Non-pigmented ciliary epithelial cell (primary cell): ENCODE measurements at regions not wholly inside any gene's neighbourhood (a gene's known extent, or its start where the extent isn't known, plus 50 kb on each side); places are given as distances from the start of the nearest gene placed in this dataset.

Experiments used
- DNase-seq: peaks from one replicate; pipeline ENCODE4 v3.0.0-alpha.2; 2010; ENCODE audit warnings: low read depth

GRCh38 chr9:81390792-81391456, 298.4 kb downstream of the TLE1 start:
- DNase-seq, result no peak

GRCh38 chr9:81389569-81389993, 299.8 kb downstream of the TLE1 start:
- DNase-seq, result peak; percentile 98

GRCh38 chr9:81388831-81389230, 300.5 kb downstream of the TLE1 start:
- no peak for DNase-seq

- no peak for DNase-seq
These were observed 301.8 kb downstream of the TLE1 start for GRCh38 chr9:81387360-81388106.

GRCh38 chr9:81384911-81385310, 304.4 kb downstream of the TLE1 start:
- DNase-seq, result no peak

GRCh38 chr9:81382281-81382680, 307.1 kb downstream of the TLE1 start:
- no peak for DNase-seq

- DNase-seq, result no peak
These were observed 307.7 kb downstream of the TLE1 start for GRCh38 chr9:81381694-81382093.

- DNase-seq, result no peak
These were observed 308.6 kb downstream of the TLE1 start for GRCh38 chr9:81380504-81381359.

GRCh38 chr9:81379655-81380054, 309.7 kb downstream of the TLE1 start:
- no peak for DNase-seq

- no peak for DNase-seq
These were observed 311.4 kb downstream of the TLE1 start for GRCh38 chr9:81377921-81378320.

- no peak for DNase-seq
These were observed 312.0 kb downstream of the TLE1 start for GRCh38 chr9:81377320-81377719.

- no peak for DNase-seq
These were observed 313.9 kb downstream of the TLE1 start for GRCh38 chr9:81375187-81376100.

GRCh38 chr9:81374459-81375186, 314.7 kb downstream of the TLE1 start:
- DNase-seq, result no peak

- DNase-seq, result no peak
These were observed 316.1 kb downstream of the TLE1 start for GRCh38 chr9:81373294-81373693.

GRCh38 chr9:81372628-81373191, 316.6 kb downstream of the TLE1 start:
- DNase-seq, result no peak

GRCh38 chr9:81371824-81372223, 317.5 kb downstream of the TLE1 start:
- DNase-seq, result no peak

GRCh38 chr9:81370650-81371049, 318.7 kb downstream of the TLE1 start:
- no peak for DNase-seq

GRCh38 chr9:81370096-81370495, 319.3 kb downstream of the TLE1 start:
- no peak for DNase-seq

GRCh38 chr9:81369121-81369520, 320.2 kb downstream of the TLE1 start:
- DNase-seq, result no peak

- no peak for DNase-seq
These were observed 325.3 kb downstream of the TLE1 start for GRCh38 chr9:81363916-81364480.
